Glutamatergic neuron (in vitro differentiated cells): ENCODE measurements at regions not wholly inside any gene's neighbourhood (a gene's known extent, or its start where the extent isn't known, plus 50 kb on each side); places are given as distances from the start of the nearest gene placed in this dataset.

Experiments used
- DNase-seq: peaks from one replicate; pipeline ENCODE4 v3.0.0; 2022
- H3K27ac Mint-ChIP-seq: one replicate; pipeline ENCODE4 v1.8.0; 2020; ENCODE audit warnings: mild to moderate bottlenecking, mixed read lengths, inconsistent platforms; ENCODE audit not compliant: unreplicated experiment
- H3K27me3 Mint-ChIP-seq: one replicate; pipeline ENCODE4 v1.8.0; 2020; ENCODE audit warnings: mild to moderate bottlenecking, moderate library complexity, mixed read lengths, inconsistent platforms; ENCODE audit not compliant: unreplicated experiment
- H3K36me3 Mint-ChIP-seq: one replicate; pipeline ENCODE4 v1.8.0; 2020; ENCODE audit warnings: mild to moderate bottlenecking, mixed read lengths, inconsistent platforms; ENCODE audit not compliant: unreplicated experiment
- H3K4me1 Mint-ChIP-seq: one replicate; pipeline ENCODE4 v1.8.0; 2020; ENCODE audit warnings: mild to moderate bottlenecking, low read depth, mixed read lengths, inconsistent platforms; ENCODE audit not compliant: unreplicated experiment
- H3K4me3 Mint-ChIP-seq: one replicate; pipeline ENCODE4 v1.8.0; 2020; ENCODE audit warnings: mild to moderate bottlenecking, mixed read lengths, inconsistent platforms; ENCODE audit not compliant: unreplicated experiment
- H3K9me3 Mint-ChIP-seq: one replicate; pipeline ENCODE4 v1.8.0; 2020; ENCODE audit warnings: mild to moderate bottlenecking, moderate library complexity, mixed read lengths, inconsistent platforms; ENCODE audit not compliant: unreplicated experiment
- CTCF ChIP-seq: fragments of 200-600 bp; sonication (generic); IDR thresholded peaks from one replicate; pipeline ENCODE4 v1.5.0; 2021; ENCODE audit not compliant: partially characterized antibody, unreplicated experiment

- DNase-seq, result no peak
These were observed 187.1 kb upstream of the BCOR start for GRCh38 chrX:40284852-40285251.

GRCh38 chrX:40283981-40284380, 186.2 kb upstream of the BCOR start:
- DNase-seq, result no peak
- Mint-ChIP-seq H3K4me3 (no peak overlapping the region), H3K27me3 (no peaks in the 10 kb centered on the region), H3K27ac (no peak overlapping the region), H3K9me3 (no peaks in the 10 kb centered on the region), H3K36me3 (peaks cover 4% of the 10 kb centered on the region), H3K4me1 (peaks cover 1% of the 10 kb centered on the region)
- no peak for TF ChIP-seq CTCF

More at GRCh38 chrX:40284852-40285251, 187.1 kb upstream of the BCOR start:
- no peaks in the 10 kb centered on the region for H3K27me3 Mint-ChIP-seq
- H3K4me3 Mint-ChIP-seq, result no peak overlapping the region
- TF ChIP-seq CTCF, result no peak
- peaks cover 4% of the 10 kb centered on the region for H3K36me3 Mint-ChIP-seq
- no peak overlapping the region for H3K27ac Mint-ChIP-seq
- H3K4me1 Mint-ChIP-seq, result peaks cover 1% of the 10 kb centered on the region
- H3K9me3 Mint-ChIP-seq, result no peaks in the 10 kb centered on the region

- Mint-ChIP-seq H3K4me3 (no peak overlapping the region), H3K4me1 (peaks cover 1% of the 10 kb centered on the region), H3K27ac (no peak overlapping the region), H3K9me3 (no peaks in the 10 kb centered on the region), H3K36me3 (peaks cover 4% of the 10 kb centered on the region), H3K27me3 (no peaks in the 10 kb centered on the region)
- TF ChIP-seq CTCF, result no peak
- no peak for DNase-seq
These were observed 185.3 kb upstream of the BCOR start for GRCh38 chrX:40282946-40283660.

GRCh38 chrX:40282348-40282747, 184.6 kb upstream of the BCOR start:
- TF ChIP-seq CTCF, result no peak
- Mint-ChIP-seq H3K27ac (no peak overlapping the region), H3K4me3 (no peak overlapping the region), H3K9me3 (no peaks in the 10 kb centered on the region), H3K27me3 (no peaks in the 10 kb centered on the region), H3K36me3 (peaks cover 4% of the 10 kb centered on the region), H3K4me1 (peaks cover 1% of the 10 kb centered on the region)
- DNase-seq, result no peak

GRCh38 chrX:40281336-40282005, 183.7 kb upstream of the BCOR start:
- H3K27me3 Mint-ChIP-seq, result no peaks in the 10 kb centered on the region
- H3K27ac Mint-ChIP-seq, result no peak overlapping the region
- no peak for DNase-seq
- H3K4me1 Mint-ChIP-seq, result peaks cover 1% of the 10 kb centered on the region
- peaks cover 4% of the 10 kb centered on the region for H3K36me3 Mint-ChIP-seq
- H3K4me3 Mint-ChIP-seq, result no peak overlapping the region
- no peak for TF ChIP-seq CTCF
- H3K9me3 Mint-ChIP-seq, result no peaks in the 10 kb centered on the region
